Endodermal cell (in vitro differentiated cells): ENCODE measurements at regions not wholly inside any gene's neighbourhood (a gene's known extent, or its start where the extent isn't known, plus 50 kb on each side); places are given as distances from the start of the nearest gene placed in this dataset.

Source experiments
- DNase-seq: peaks from one replicate; pipeline ENCODE4 v3.0.0-alpha.2; 2017
- H3K27ac ChIP-seq: 2 replicates; pipeline ENCODE4 v1.5.1; 2013; ENCODE audit warnings: mild to moderate bottlenecking, low read depth, low read length, moderate library complexity
- H3K27me3 ChIP-seq: 2 replicates; pipeline ENCODE4 v1.6.1; 2013; ENCODE audit warnings: mild to moderate bottlenecking, low read length, moderate library complexity; ENCODE audit not compliant: insufficient read depth, control insufficient read depth, poor library complexity, severe bottlenecking
- H3K36me3 ChIP-seq: 2 replicates; pipeline ENCODE4 v1.7.0; 2013; ENCODE audit warnings: mild to moderate bottlenecking, low read length, moderate library complexity; ENCODE audit not compliant: control insufficient read depth, insufficient read depth
- H3K4me1 ChIP-seq: one replicate; pipeline ENCODE4 v1.7.0; 2013; ENCODE audit warnings: low read length; ENCODE audit not compliant: control insufficient read depth, insufficient read depth
- H3K4me3 ChIP-seq: 2 replicates; pipeline ENCODE4 v1.5.1; 2013; ENCODE audit warnings: mild to moderate bottlenecking, low read length, moderate library complexity
- H3K9ac ChIP-seq: 2 replicates; pipeline ENCODE4 v1.6.1; 2013; ENCODE audit warnings: mild to moderate bottlenecking, low read length, moderate library complexity; ENCODE audit not compliant: poor library complexity, severe bottlenecking; ENCODE audit errors: extremely low read depth
- H3K9me3 ChIP-seq: 2 replicates; pipeline ENCODE4 v1.6.1; 2013; ENCODE audit warnings: mild to moderate bottlenecking, low read length, moderate library complexity; ENCODE audit not compliant: control insufficient read depth
- H3K27ac Mint-ChIP-seq: 2 replicates; pipeline ENCODE4 v1.8.0; 2020; ENCODE audit warnings: mixed read lengths
- H3K27me3 Mint-ChIP-seq: 2 replicates; pipeline ENCODE4 v1.8.0; 2021; ENCODE audit warnings: mild to moderate bottlenecking, mixed read lengths; ENCODE audit not compliant: insufficient read depth
- H3K36me3 Mint-ChIP-seq: 2 replicates; pipeline ENCODE4 v1.8.0; 2020; ENCODE audit warnings: low read depth, mixed read lengths
- H3K4me1 Mint-ChIP-seq: 2 replicates; pipeline ENCODE4 v1.8.0; 2020; ENCODE audit warnings: mixed read lengths
- H3K4me3 Mint-ChIP-seq: 2 replicates; pipeline ENCODE4 v1.8.0; 2020; ENCODE audit warnings: mild to moderate bottlenecking, moderate library complexity, mixed read lengths
- H3K9me3 Mint-ChIP-seq: 2 replicates; pipeline ENCODE4 v1.8.0; 2020; ENCODE audit warnings: mild to moderate bottlenecking, mixed read lengths
- CTCF ChIP-seq: fragments of 200-600 bp; sonication (generic); conservative IDR thresholded peaks from 2 replicates; pipeline ENCODE4 v1.5.0; 2021; ENCODE audit warnings: antibody characterized with exemption, mild to moderate bottlenecking
- WGBS, 2 experiments: methylation state at CpG; one replicate each; pipeline versions ENCODE4 v1.1.5 to v1.1.7; 2013; ENCODE audit warnings: missing lambda C conversion rate in 2 of 2, mixed read lengths in 1 of 2; ENCODE audit not compliant: insufficient coverage in 1 of 2, insufficient read length in 1 of 2; 5-methylcytosine and 5-hydroxymethylcytosine counted together

DNA sequence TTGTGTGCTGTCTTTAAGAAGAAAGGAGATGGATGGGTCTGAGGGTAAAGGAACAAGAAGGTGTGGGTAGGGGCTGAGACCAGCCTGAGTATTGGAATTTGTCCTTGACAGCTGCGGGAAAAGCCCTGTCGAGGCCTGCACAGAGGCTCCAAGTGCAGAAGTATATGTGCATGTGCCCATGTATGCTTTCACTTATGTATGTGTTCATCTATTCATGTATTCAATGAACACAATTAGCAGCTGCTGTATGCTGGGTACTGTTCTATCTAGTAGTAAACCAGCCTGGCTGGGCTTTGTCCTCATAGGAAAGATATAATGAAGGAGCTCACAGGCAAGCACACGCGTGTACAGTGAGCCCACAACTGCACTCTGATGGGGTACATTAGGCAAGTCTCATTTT, 181.4 kb downstream of the CALCRL start:
- H3K27ac ChIP-seq = no peak overlapping the region
- Mint-ChIP-seq H3K36me3 (no peaks in the 10 kb centered on the region), H3K4me1 (peaks cover 14% of the 10 kb centered on the region), H3K9me3 (no peaks in the 10 kb centered on the region), H3K4me3 (no peak overlapping the region), H3K27ac (no peak overlapping the region), H3K27me3 (no peaks in the 10 kb centered on the region)
- H3K9ac ChIP-seq = no peak overlapping the region
- no peak for DNase-seq
- no peak overlapping the region for H3K4me3 ChIP-seq
- WGBS, 2 experiments = 70 to 100% methylated on average over 2 to 4 of the region's 4 CpGs
- H3K27me3 ChIP-seq = no peaks in the 10 kb centered on the region
- no peak for TF ChIP-seq CTCF
- no peaks in the 10 kb centered on the region for H3K36me3 ChIP-seq
- H3K9me3 ChIP-seq = no peaks in the 10 kb centered on the region
- no peaks in the 10 kb centered on the region for H3K4me1 ChIP-seq

- Histone ChIP-seq H3K27me3 (no peaks in the 10 kb centered on the region), H3K9ac (no peak overlapping the region), H3K4me1 (no peaks in the 10 kb centered on the region), H3K27ac (no peak overlapping the region), H3K4me3 (no peak overlapping the region), H3K9me3 (no peaks in the 10 kb centered on the region), H3K36me3 (no peaks in the 10 kb centered on the region)
- no peaks in the 10 kb centered on the region for H3K9me3 Mint-ChIP-seq
- no peaks in the 10 kb centered on the region for H3K27me3 Mint-ChIP-seq
- no peak for DNase-seq
- TF ChIP-seq CTCF = no peak
- 97 to 100% methylated on average over 1 to 2 of the region's 2 CpGs for WGBS, 2 experiments
- peaks cover 14% of the 10 kb centered on the region for H3K4me1 Mint-ChIP-seq
- no peak overlapping the region for H3K4me3 Mint-ChIP-seq
- H3K36me3 Mint-ChIP-seq = no peaks in the 10 kb centered on the region
- H3K27ac Mint-ChIP-seq = no peak overlapping the region
Observed at GRCh38 chr2:187266147-187266546, 181.9 kb downstream of the CALCRL start.

- Mint-ChIP-seq H3K36me3 (no peaks in the 10 kb centered on the region), H3K27me3 (no peaks in the 10 kb centered on the region), H3K4me3 (no peak overlapping the region), H3K27ac (no peak overlapping the region), H3K4me1 (peaks cover 14% of the 10 kb centered on the region), H3K9me3 (no peaks in the 10 kb centered on the region)
- no peak for DNase-seq
- TF ChIP-seq CTCF = no peak
- Histone ChIP-seq H3K36me3 (no peaks in the 10 kb centered on the region), H3K27me3 (no peaks in the 10 kb centered on the region), H3K9me3 (no peaks in the 10 kb centered on the region), H3K4me1 (no peaks in the 10 kb centered on the region), H3K27ac (no peak overlapping the region), H3K4me3 (no peak overlapping the region), H3K9ac (no peak overlapping the region)
- 50% methylated on average over 1 of the region's 1 CpG; no CpG with 5 or more reads in 1 of the 2 experiments for WGBS, 2 experiments
Observed at GRCh38 chr2:187264612-187265011, 183.4 kb downstream of the CALCRL start.
